PC-3 (cell line): ENCODE measurements at regions not wholly inside any gene's neighbourhood (a gene's known extent, or its start where the extent isn't known, plus 50 kb on each side); places are given as distances from the start of the nearest gene placed in this dataset.

ENCODE experiments used
- EZH2 ChIP-seq: fragments of 300-600 bp; sonication (generic); IDR thresholded peaks from one replicate; pipeline ENCODE4 v1.6.1; 2017; ENCODE audit warnings: antibody characterized with exemption, mild to moderate bottlenecking, low read length; ENCODE audit not compliant: unreplicated experiment
- TF ChIP-seq, protein P1 (sequence below): fragments of 300-600 bp; sonication (generic); conservative IDR thresholded peaks from 2 replicates; pipeline ENCODE4 v1.5.1; 2017; ENCODE audit warnings: antibody characterized with exemption, low read depth, mild to moderate bottlenecking, low read length

GRCh38 chr1:193412748-193413147 lies 226.3 kb upstream of the B3GALT2 start:
- TF ChIP-seq, protein P1, sequence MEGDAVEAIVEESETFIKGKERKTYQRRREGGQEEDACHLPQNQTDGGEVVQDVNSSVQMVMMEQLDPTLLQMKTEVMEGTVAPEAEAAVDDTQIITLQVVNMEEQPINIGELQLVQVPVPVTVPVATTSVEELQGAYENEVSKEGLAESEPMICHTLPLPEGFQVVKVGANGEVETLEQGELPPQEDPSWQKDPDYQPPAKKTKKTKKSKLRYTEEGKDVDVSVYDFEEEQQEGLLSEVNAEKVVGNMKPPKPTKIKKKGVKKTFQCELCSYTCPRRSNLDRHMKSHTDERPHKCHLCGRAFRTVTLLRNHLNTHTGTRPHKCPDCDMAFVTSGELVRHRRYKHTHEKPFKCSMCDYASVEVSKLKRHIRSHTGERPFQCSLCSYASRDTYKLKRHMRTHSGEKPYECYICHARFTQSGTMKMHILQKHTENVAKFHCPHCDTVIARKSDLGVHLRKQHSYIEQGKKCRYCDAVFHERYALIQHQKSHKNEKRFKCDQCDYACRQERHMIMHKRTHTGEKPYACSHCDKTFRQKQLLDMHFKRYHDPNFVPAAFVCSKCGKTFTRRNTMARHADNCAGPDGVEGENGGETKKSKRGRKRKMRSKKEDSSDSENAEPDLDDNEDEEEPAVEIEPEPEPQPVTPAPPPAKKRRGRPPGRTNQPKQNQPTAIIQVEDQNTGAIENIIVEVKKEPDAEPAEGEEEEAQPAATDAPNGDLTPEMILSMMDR, result no peak
- TF ChIP-seq EZH2, result no peak
